HCT116 (cell line): ENCODE measurements at regions not wholly inside any gene's neighbourhood (a gene's known extent, or its start where the extent isn't known, plus 50 kb on each side); places are given as distances from the start of the nearest gene placed in this dataset.

Source experiments
- ATAC-seq: fragments of 200-7000 bp; cut with Tn5 transposase; 2 replicates; pipeline ENCODE4 v1.9.1; 2020; ENCODE audit warnings: mild to moderate bottlenecking, moderate library complexity
- BruUV-seq: library from RNA; stranded (reverse); fragments of 400-500 nt; replicated peaks from 2 replicates; lab custom pipeline; 2021; lab: Mats Ljungman, UMichigan
- CTCF ChIA-PET: fragments of 300-600 bp; sonication (Branson Sonifier 250); formaldehyde crosslinking; loops from one replicate; lab custom pipeline; 2021; ENCODE audit warnings: antibody characterized with exemption; lab: Charles Lee
- POLR2A ChIA-PET: fragments of 300-600, 350-600 bp; sonication (Branson Sonifier 250); formaldehyde crosslinking; loops from one replicate; lab custom pipeline; 2021; ENCODE audit warnings: antibody characterized with exemption; lab: Charles Lee
- RAD21 ChIA-PET, 2 experiments: fragments of 300-600 bp; sonication (Branson Sonifier 250); formaldehyde crosslinking; loops; one replicate each; lab custom pipeline; 2023; ENCODE audit warnings: low total read pairs in 2 of 2; ENCODE audit not compliant: uncharacterized antibody in 2 of 2, unreplicated experiment in 2 of 2, low non-redundant PET in 1 of 2; lab: Charles Lee
- DNase-seq: peaks from one replicate; pipeline ENCODE4 v3.0.0-alpha.2; 2010; ENCODE audit warnings: low read depth, low spot score
- H2AFZ ChIP-seq: fragments of 200-600 bp; shearing (Covaris generic), sonication (generic); 2 replicates; pipeline ENCODE4 v1.6.1; 2017; ENCODE audit warnings: low read depth, mixed run types, mixed read lengths, antibody characterized with exemption, low read length; ENCODE audit not compliant: poor library complexity, severe bottlenecking
- H3K27ac ChIP-seq: 2 replicates; pipeline ENCODE4 v1.5.1; 2012; ENCODE audit warnings: low read depth, low read length
- H3K27me3 ChIP-seq: fragments of 200-600 bp; sonication (generic); 2 replicates; pipeline ENCODE4 v1.6.1; 2016; ENCODE audit warnings: mixed run types, low read length, mixed read lengths; ENCODE audit not compliant: insufficient read depth
- H3K36me3 ChIP-seq, 2 experiments: fragments of 200-500 bp in 1 of 2; fragments of 200-600 bp in 1 of 2; sonication (Bioruptor generic) in 1 of 2; sonication (generic) in 1 of 2; 2 replicates each; pipeline versions ENCODE4 v1.5.1 to v1.6.1; 2014 to 2016; ENCODE audit warnings: low read length in 2 of 2, inconsistent platforms in 1 of 2, mixed read lengths in 1 of 2, mixed run types in 1 of 2; ENCODE audit not compliant: insufficient read depth in 2 of 2, control insufficient read depth in 1 of 2
- H3K4me1 ChIP-seq, 2 experiments: fragments of 200-600 bp in 1 of 2; sonication (generic) in 1 of 2; 2 replicates each; pipeline versions ENCODE4 v1.5.1 to v1.6.1; 2012 to 2017; ENCODE audit warnings: low read length in 2 of 2, inconsistent platforms in 1 of 2, mild to moderate bottlenecking in 1 of 2, mixed read lengths in 1 of 2, mixed run types in 1 of 2, moderate library complexity in 1 of 2; ENCODE audit not compliant: insufficient read depth in 2 of 2, control insufficient read depth in 1 of 2
- H3K4me2 ChIP-seq: fragments of 200-600 bp; sonication (generic); 2 replicates; pipeline ENCODE4 v1.6.1; 2017; ENCODE audit warnings: mixed run types, low read length, mixed read lengths
- H3K4me3 ChIP-seq, 2 experiments: fragments of 200-600 bp in 1 of 2; sonication (generic) in 1 of 2; replicated peaks in 1 of 2; 2 replicates each; pipeline ENCODE4 v1.5.1; 2011 to 2016; ENCODE audit warnings: low read length in 2 of 2, control low read depth in 1 of 2, low read depth in 1 of 2, mild to moderate bottlenecking in 1 of 2, mixed read lengths in 1 of 2, mixed run types in 1 of 2
- H3K79me2 ChIP-seq: fragments of 200-600 bp; sonication (generic); 2 replicates; pipeline ENCODE4 v1.6.1; 2017; ENCODE audit warnings: mild to moderate bottlenecking, mixed run types, low read length, moderate library complexity, mixed read lengths; ENCODE audit not compliant: insufficient read depth
- H3K9ac ChIP-seq: fragments of 200-600 bp; sonication (generic); 2 replicates; pipeline ENCODE4 v1.6.1; 2016; ENCODE audit warnings: low read length, mixed read lengths
- H3K9me2 ChIP-seq: fragments of 200-600 bp; sonication (generic), shearing (Covaris generic); 2 replicates; pipeline ENCODE4 v1.6.1; 2017; ENCODE audit warnings: mixed run types, mild to moderate bottlenecking, moderate library complexity; ENCODE audit not compliant: insufficient read depth
- H3K9me3 ChIP-seq, 2 experiments: fragments of 200-500 bp in 1 of 2; fragments of 200-600 bp in 1 of 2; sonication (Bioruptor generic) in 1 of 2; sonication (generic) in 1 of 2; 2 replicates each; pipeline ENCODE4 v1.6.1; 2014 to 2017; ENCODE audit warnings: low read length in 2 of 2, mixed read lengths in 2 of 2, inconsistent platforms in 1 of 2, low read depth in 1 of 2, mild to moderate bottlenecking in 1 of 2, mixed run types in 1 of 2, moderate library complexity in 1 of 2; ENCODE audit not compliant: control insufficient read depth in 1 of 2, insufficient read depth in 1 of 2
- H4K20me1 ChIP-seq: fragments of 200-600 bp; sonication (generic), shearing (Covaris generic); 2 replicates; pipeline ENCODE4 v1.6.1; 2017; ENCODE audit warnings: mixed run types, mild to moderate bottlenecking, moderate library complexity; ENCODE audit not compliant: insufficient read depth
- CEBPB ChIP-seq: IDR thresholded peaks from 2 replicates; pipeline ENCODE4 v1.6.1; 2012; ENCODE audit warnings: low read depth
- EGR1 ChIP-seq: IDR thresholded peaks from 2 replicates; pipeline ENCODE4 v1.6.1; 2012; ENCODE audit warnings: low read depth
- EZH2 ChIP-seq: fragments of 200-600 bp; sonication (generic); IDR thresholded peaks from 2 replicates; pipeline ENCODE4 v1.6.1; 2017; ENCODE audit warnings: antibody characterized with exemption, mixed run types
- FOSL1 ChIP-seq: IDR thresholded peaks from 2 replicates; pipeline ENCODE4 v1.6.1; 2012; ENCODE audit warnings: low read depth
- JUND ChIP-seq: IDR thresholded peaks from 2 replicates; pipeline ENCODE4 v1.6.1; 2012
- POLR2A ChIP-seq: IDR thresholded peaks from 2 replicates; pipeline ENCODE4 v1.7.0; 2011; ENCODE audit warnings: borderline replicate concordance; ENCODE audit not compliant: insufficient read depth, insufficient read length; ENCODE audit errors: extremely low read depth
- POLR2AphosphoS5 ChIP-seq: IDR thresholded peaks from 2 replicates; pipeline ENCODE4 v1.6.1; 2011; ENCODE audit warnings: mild to moderate bottlenecking, low read depth, low read length, moderate library complexity
- RAD21 ChIP-seq: IDR thresholded peaks from 2 replicates; pipeline ENCODE4 v1.6.1; 2012; ENCODE audit warnings: low read depth, mild to moderate bottlenecking
- SIN3A ChIP-seq: IDR thresholded peaks from 2 replicates; pipeline ENCODE4 v1.6.1; 2012; ENCODE audit warnings: low read depth
- SP1 ChIP-seq: IDR thresholded peaks from 2 replicates; pipeline ENCODE4 v1.6.1; 2012; ENCODE audit warnings: low read depth
- SRF ChIP-seq: IDR thresholded peaks from 2 replicates; pipeline ENCODE4 v1.6.1; 2012; ENCODE audit warnings: low read depth
- TCF7L2 ChIP-seq: IDR thresholded peaks from 2 replicates; pipeline ENCODE4 v1.7.0; 2011; ENCODE audit warnings: borderline replicate concordance, inconsistent platforms; ENCODE audit not compliant: insufficient read depth, insufficient read length; ENCODE audit errors: extremely low read depth
- ZFX ChIP-seq: fragments of 450-650 bp; IDR thresholded peaks from 2 replicates; pipeline ENCODE4 v1.6.1; 2017
- ZNF274 ChIP-seq: fragments of 200-500 bp; sonication (Bioruptor generic); IDR thresholded peaks from 2 replicates; pipeline ENCODE4 v1.6.1; 2014; ENCODE audit warnings: mild to moderate bottlenecking, low read depth, low read length, inconsistent platforms
- intact Hi-C: fragments of 100-400 bp; cut with micrococcal nuclease; formaldehyde crosslinking; loops from 2 replicates; pipeline ENCODE4 v1.10.0; 2022
- TF ChIP-seq, protein P1 (sequence below), 3 experiments: fragments of 200-600 bp in 1 of 3; sonication (generic) in 1 of 3; IDR thresholded peaks in 2 of 3; conservative IDR thresholded peaks in 1 of 3; 2 replicates each; pipeline ENCODE4 v1.5.1; 2012 to 2017; ENCODE audit warnings: low read depth in 2 of 3, low read length in 2 of 3, antibody characterized with exemption in 1 of 3, borderline replicate concordance in 1 of 3, control low read depth in 1 of 3, mild to moderate bottlenecking in 1 of 3, mixed read lengths in 1 of 3, mixed run types in 1 of 3, moderate library complexity in 1 of 3; ENCODE audit not compliant: insufficient read depth in 1 of 3
- TF ChIP-seq, protein P2 (sequence below): IDR thresholded peaks from 2 replicates; pipeline ENCODE4 v1.6.1; 2012; ENCODE audit warnings: low read depth
- TF ChIP-seq, protein P3 (sequence below): IDR thresholded peaks from 2 replicates; pipeline ENCODE4 v1.6.1; 2012

DNA sequence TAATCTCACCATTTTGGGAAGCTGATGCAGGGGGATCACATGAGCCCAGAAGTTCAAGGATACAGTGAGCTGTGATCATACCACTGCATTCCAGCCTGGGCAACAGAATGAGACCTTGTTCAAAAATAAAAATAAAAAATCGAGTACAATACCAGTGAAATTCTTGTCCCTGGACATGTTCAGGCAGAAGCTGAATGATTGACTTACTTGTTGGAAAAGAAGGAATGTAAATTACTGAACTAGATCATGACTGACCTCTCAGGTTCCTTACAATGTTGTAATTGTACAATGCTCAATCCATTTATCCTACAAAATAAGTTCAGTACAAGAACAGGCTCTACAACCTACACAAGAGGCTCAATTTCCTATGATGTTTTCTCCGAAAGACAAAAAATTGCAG lies 1010.4 kb downstream of the TLE1 start:
- Histone ChIP-seq H3K9me3 (peaks cover 3 to 7% of the 10 kb centered on the region in 2 experiments; a peak in 2 of 4 replicates), H3K27ac (no peak overlapping the region), H3K27me3 (no peaks in the 10 kb centered on the region), H3K4me2 (no peak overlapping the region), H4K20me1 (no peaks in the 10 kb centered on the region), H3K9ac (no peak overlapping the region), H3K36me3 (no peaks in the 10 kb centered on the region), H3K79me2 (no peaks in the 10 kb centered on the region), H2AFZ (no peak overlapping the region), H3K4me1 (no peaks in the 10 kb centered on the region), H3K4me3 (no peak overlapping the region), H3K9me2 (no peaks in the 10 kb centered on the region)
- POLR2A ChIA-PET = no interaction called here
- no TSS peak for BruUV-seq
- ATAC-seq (no peak), DNase-seq (no peak)
- CTCF ChIA-PET = no interaction called here
- TF ChIP-seq ZNF274 = no peak
- TF ChIP-seq EGR1 = no peak
- TF ChIP-seq, protein P1, sequence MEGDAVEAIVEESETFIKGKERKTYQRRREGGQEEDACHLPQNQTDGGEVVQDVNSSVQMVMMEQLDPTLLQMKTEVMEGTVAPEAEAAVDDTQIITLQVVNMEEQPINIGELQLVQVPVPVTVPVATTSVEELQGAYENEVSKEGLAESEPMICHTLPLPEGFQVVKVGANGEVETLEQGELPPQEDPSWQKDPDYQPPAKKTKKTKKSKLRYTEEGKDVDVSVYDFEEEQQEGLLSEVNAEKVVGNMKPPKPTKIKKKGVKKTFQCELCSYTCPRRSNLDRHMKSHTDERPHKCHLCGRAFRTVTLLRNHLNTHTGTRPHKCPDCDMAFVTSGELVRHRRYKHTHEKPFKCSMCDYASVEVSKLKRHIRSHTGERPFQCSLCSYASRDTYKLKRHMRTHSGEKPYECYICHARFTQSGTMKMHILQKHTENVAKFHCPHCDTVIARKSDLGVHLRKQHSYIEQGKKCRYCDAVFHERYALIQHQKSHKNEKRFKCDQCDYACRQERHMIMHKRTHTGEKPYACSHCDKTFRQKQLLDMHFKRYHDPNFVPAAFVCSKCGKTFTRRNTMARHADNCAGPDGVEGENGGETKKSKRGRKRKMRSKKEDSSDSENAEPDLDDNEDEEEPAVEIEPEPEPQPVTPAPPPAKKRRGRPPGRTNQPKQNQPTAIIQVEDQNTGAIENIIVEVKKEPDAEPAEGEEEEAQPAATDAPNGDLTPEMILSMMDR (IDR thresholded peaks at IDR 0.05 in 2 of 3, conservative IDR thresholded peaks at IDR 0.05 in 1 of 3; ENCODE audit: borderline replicate concordance in 1 of 3, insufficient read depth in 1 of 3, low read depth in 2 of 3, low read length in 2 of 3) = no peak
- no peak for TF ChIP-seq POLR2AphosphoS5
- TF ChIP-seq EZH2 = no peak
- TF ChIP-seq JUND = no peak
- TF ChIP-seq, protein P2, sequence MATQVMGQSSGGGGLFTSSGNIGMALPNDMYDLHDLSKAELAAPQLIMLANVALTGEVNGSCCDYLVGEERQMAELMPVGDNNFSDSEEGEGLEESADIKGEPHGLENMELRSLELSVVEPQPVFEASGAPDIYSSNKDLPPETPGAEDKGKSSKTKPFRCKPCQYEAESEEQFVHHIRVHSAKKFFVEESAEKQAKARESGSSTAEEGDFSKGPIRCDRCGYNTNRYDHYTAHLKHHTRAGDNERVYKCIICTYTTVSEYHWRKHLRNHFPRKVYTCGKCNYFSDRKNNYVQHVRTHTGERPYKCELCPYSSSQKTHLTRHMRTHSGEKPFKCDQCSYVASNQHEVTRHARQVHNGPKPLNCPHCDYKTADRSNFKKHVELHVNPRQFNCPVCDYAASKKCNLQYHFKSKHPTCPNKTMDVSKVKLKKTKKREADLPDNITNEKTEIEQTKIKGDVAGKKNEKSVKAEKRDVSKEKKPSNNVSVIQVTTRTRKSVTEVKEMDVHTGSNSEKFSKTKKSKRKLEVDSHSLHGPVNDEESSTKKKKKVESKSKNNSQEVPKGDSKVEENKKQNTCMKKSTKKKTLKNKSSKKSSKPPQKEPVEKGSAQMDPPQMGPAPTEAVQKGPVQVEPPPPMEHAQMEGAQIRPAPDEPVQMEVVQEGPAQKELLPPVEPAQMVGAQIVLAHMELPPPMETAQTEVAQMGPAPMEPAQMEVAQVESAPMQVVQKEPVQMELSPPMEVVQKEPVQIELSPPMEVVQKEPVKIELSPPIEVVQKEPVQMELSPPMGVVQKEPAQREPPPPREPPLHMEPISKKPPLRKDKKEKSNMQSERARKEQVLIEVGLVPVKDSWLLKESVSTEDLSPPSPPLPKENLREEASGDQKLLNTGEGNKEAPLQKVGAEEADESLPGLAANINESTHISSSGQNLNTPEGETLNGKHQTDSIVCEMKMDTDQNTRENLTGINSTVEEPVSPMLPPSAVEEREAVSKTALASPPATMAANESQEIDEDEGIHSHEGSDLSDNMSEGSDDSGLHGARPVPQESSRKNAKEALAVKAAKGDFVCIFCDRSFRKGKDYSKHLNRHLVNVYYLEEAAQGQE = no peak
- TF ChIP-seq RAD21 = no peak
- TF ChIP-seq FOSL1 = no peak
- TF ChIP-seq SRF = no peak
- TF ChIP-seq, protein P3, sequence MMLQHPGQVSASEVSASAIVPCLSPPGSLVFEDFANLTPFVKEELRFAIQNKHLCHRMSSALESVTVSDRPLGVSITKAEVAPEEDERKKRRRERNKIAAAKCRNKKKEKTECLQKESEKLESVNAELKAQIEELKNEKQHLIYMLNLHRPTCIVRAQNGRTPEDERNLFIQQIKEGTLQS = no peak
- no peak for TF ChIP-seq CEBPB
- TF ChIP-seq SIN3A = no peak
- TF ChIP-seq TCF7L2 = no peak
- TF ChIP-seq SP1 = no peak
- no peak for TF ChIP-seq ZFX
- no peak for TF ChIP-seq POLR2A
- intact Hi-C loops = no loop called here
- RAD21 ChIA-PET = no interaction called here
